H1 (cell line): ENCODE measurements at regions not wholly inside any gene's neighbourhood (a gene's known extent, or its start where the extent isn't known, plus 50 kb on each side); places are given as distances from the start of the nearest gene placed in this dataset.

ENCODE experiments used
- CTCF ChIA-PET: fragments of 300-600 bp; sonication (Branson Sonifier 250); formaldehyde crosslinking; loops from one replicate; lab custom pipeline; 2021; ENCODE audit not compliant: partially characterized antibody; lab: Charles Lee
- POLR2A ChIA-PET: fragments of 300-600 bp; sonication (Branson Sonifier 250); formaldehyde crosslinking; loops from one replicate; lab custom pipeline; 2021; ENCODE audit warnings: inconsistent platforms; ENCODE audit not compliant: partially characterized antibody; lab: Charles Lee
- DNase-seq, 2 experiments: peaks; one replicate each; pipeline versions ENCODE4 v3.0.0 to v3.0.0-alpha.2; 2010 to 2022; ENCODE audit warnings: low spot score in 2 of 2, low read depth in 1 of 2, mixed read lengths in 1 of 2
- FAIRE-seq: peaks from 2 replicates; lab custom pipeline; 2011; peaks lifted over from hg19 to GRCh38; lab: Jason Lieb, UNC
- H2AFZ ChIP-seq: 2 replicates; pipeline ENCODE4 v1.8.1; 2012; ENCODE audit warnings: low read length, inconsistent platforms
- H2AK5ac ChIP-seq: 2 replicates; pipeline ENCODE4 v1.6.1; 2013; ENCODE audit warnings: low read depth, low read length
- H2BK120ac ChIP-seq: replicated peaks from 2 replicates; pipeline ENCODE3; 2013; ENCODE audit warnings: low read depth, low read length, inconsistent platforms
- H2BK12ac ChIP-seq: 2 replicates; pipeline ENCODE4 v1.6.1; 2013; ENCODE audit warnings: low read depth, low read length
- H2BK15ac ChIP-seq: 2 replicates; pipeline ENCODE4 v1.6.1; 2013; ENCODE audit warnings: low read length
- H2BK20ac ChIP-seq: 2 replicates; pipeline ENCODE4 v1.6.1; 2013; ENCODE audit warnings: low read length
- H2BK5ac ChIP-seq: 2 replicates; pipeline ENCODE4 v1.6.1; 2013; ENCODE audit warnings: low read depth, low read length
- H3K14ac ChIP-seq: 2 replicates; pipeline ENCODE4 v1.6.1; 2013; ENCODE audit warnings: inconsistent platforms; ENCODE audit not compliant: insufficient read length
- H3K18ac ChIP-seq: 2 replicates; pipeline ENCODE4 v1.6.1; 2013; ENCODE audit warnings: low read length; ENCODE audit errors: extremely low read depth
- H3K23ac ChIP-seq: 2 replicates; pipeline ENCODE4 v1.6.1; 2013; ENCODE audit warnings: inconsistent platforms; ENCODE audit not compliant: insufficient read length
- H3K23me2 ChIP-seq: 2 replicates; pipeline ENCODE4 v1.6.1; 2013; ENCODE audit warnings: low read depth, low read length
- H3K27ac ChIP-seq: 2 replicates; pipeline ENCODE4 v1.6.1; 2011; ENCODE audit warnings: low read depth, low read length, inconsistent platforms
- H3K27me3 ChIP-seq, 4 experiments: replicated peaks in 1 of 4; 1 replicate in 1 of 4; 2 replicates in 3 of 4; pipeline versions ENCODE4 v1.6.1 to v1.8.1; 2011 to 2013; ENCODE audit warnings: low read length in 3 of 4, mild to moderate bottlenecking in 3 of 4, inconsistent platforms in 2 of 4, mixed read lengths in 2 of 4, moderate library complexity in 1 of 4; ENCODE audit not compliant: control insufficient read depth in 3 of 4, insufficient read depth in 3 of 4; ENCODE audit errors: extremely low read depth in 1 of 4
- H3K36me3 ChIP-seq, 4 experiments: 2 replicates each; pipeline versions ENCODE4 v1.6.1 to v1.8.1; 2011 to 2013; ENCODE audit warnings: mild to moderate bottlenecking in 4 of 4, low read length in 3 of 4, moderate library complexity in 2 of 4, control low read depth in 1 of 4, inconsistent platforms in 1 of 4; ENCODE audit not compliant: insufficient read depth in 4 of 4, control insufficient read depth in 2 of 4
- H3K4ac ChIP-seq: replicated peaks from 2 replicates; pipeline ENCODE3; 2013; ENCODE audit warnings: low read length, low read depth, mixed read lengths, inconsistent platforms; ENCODE audit not compliant: insufficient read length
- H3K4me1 ChIP-seq, 4 experiments: replicated peaks in 1 of 4; 1 replicate in 1 of 4; 2 replicates in 3 of 4; pipeline versions ENCODE4 v1.6.1 to v1.8.1; 2011 to 2013; ENCODE audit warnings: low read length in 3 of 4, inconsistent platforms in 2 of 4, mixed read lengths in 1 of 4; ENCODE audit not compliant: insufficient read depth in 4 of 4, control insufficient read depth in 3 of 4
- H3K4me2 ChIP-seq, 2 experiments: 2 replicates each; pipeline versions ENCODE4 v1.6.1 to v1.8.1; 2011 to 2013; ENCODE audit warnings: low read depth in 2 of 2, low read length in 2 of 2, control low read depth in 1 of 2, inconsistent platforms in 1 of 2, mild to moderate bottlenecking in 1 of 2; ENCODE audit not compliant: insufficient read depth in 1 of 2
- H3K4me3 ChIP-seq, 4 experiments: fragments of 200-600, 300-600 bp in 1 of 4; sonication (generic), shearing (Covaris generic), sonication (Bioruptor Twin) in 1 of 4; 2 replicates each; pipeline versions ENCODE4 v1.5.1 to v1.8.1; 2011 to 2016; ENCODE audit warnings: low read length in 4 of 4, low read depth in 3 of 4, control low read depth in 2 of 4, inconsistent platforms in 2 of 4, mild to moderate bottlenecking in 2 of 4, mixed read lengths in 1 of 4, moderate library complexity in 1 of 4; ENCODE audit not compliant: insufficient read depth in 2 of 4; ENCODE audit errors: extremely low read depth in 1 of 4
- H3K56ac ChIP-seq: replicated peaks from 2 replicates; pipeline ENCODE3; 2013; ENCODE audit warnings: low read depth, mild to moderate bottlenecking, mixed read lengths, low read length, inconsistent platforms; ENCODE audit not compliant: insufficient read length
- H3K79me1 ChIP-seq: 2 replicates; pipeline ENCODE4 v1.6.1; 2013; ENCODE audit warnings: low read depth, low read length, control low read depth
- H3K79me2 ChIP-seq, 2 experiments: 2 replicates each; pipeline versions ENCODE4 v1.6.1 to v1.8.1; 2012 to 2013; ENCODE audit warnings: low read length in 2 of 2, mild to moderate bottlenecking in 2 of 2, inconsistent platforms in 1 of 2; ENCODE audit not compliant: insufficient read depth in 2 of 2, control insufficient read depth in 1 of 2
- H3K9ac ChIP-seq, 4 experiments: replicated peaks in 1 of 4; 1 replicate in 1 of 4; 2 replicates in 3 of 4; pipeline versions ENCODE4 v1.6.1 to v1.8.1; 2011 to 2013; ENCODE audit warnings: low read depth in 3 of 4, low read length in 3 of 4, control low read depth in 2 of 4, mild to moderate bottlenecking in 2 of 4, moderate library complexity in 2 of 4, inconsistent platforms in 1 of 4; ENCODE audit errors: extremely low read depth in 1 of 4
- H3K9me3 ChIP-seq, 2 experiments: 2 replicates each; pipeline versions ENCODE4 v1.6.1 to v1.8.1; 2012 to 2013; ENCODE audit warnings: mild to moderate bottlenecking in 2 of 2, moderate library complexity in 2 of 2, control low read depth in 1 of 2, inconsistent platforms in 1 of 2, low read depth in 1 of 2, low read length in 1 of 2, mixed read lengths in 1 of 2; ENCODE audit not compliant: insufficient read depth in 2 of 2
- H4K20me1 ChIP-seq, 2 experiments: replicated peaks in 1 of 2; 2 replicates each; pipeline versions ENCODE3 to v1.8.1; 2011 to 2013; ENCODE audit warnings: inconsistent platforms in 2 of 2, low read length in 2 of 2, mild to moderate bottlenecking in 1 of 2; ENCODE audit not compliant: insufficient read depth in 2 of 2, control insufficient read depth in 1 of 2
- H4K5ac ChIP-seq: 2 replicates; pipeline ENCODE4 v1.6.1; 2013; ENCODE audit warnings: low read length, low read depth, mixed read lengths, inconsistent platforms; ENCODE audit not compliant: insufficient read length
- H4K8ac ChIP-seq: 2 replicates; pipeline ENCODE4 v1.8.0; 2013; ENCODE audit warnings: mild to moderate bottlenecking, moderate library complexity, low read length, inconsistent platforms; ENCODE audit not compliant: insufficient read depth; ENCODE audit errors: extremely low read depth
- H4K91ac ChIP-seq: replicated peaks from 2 replicates; pipeline ENCODE3; 2013; ENCODE audit warnings: low read length, mixed read lengths, inconsistent platforms; ENCODE audit not compliant: insufficient read length
- CBX5 ChIP-seq: fragments of 300-800, 300-1000 bp; sonication (generic); IDR thresholded peaks from 2 replicates; pipeline ENCODE4 v1.7.1; 2016; ENCODE audit warnings: antibody characterized with exemption, low read length, low read depth
- CHD1 ChIP-seq: IDR thresholded peaks from 2 replicates; pipeline ENCODE4 v1.6.1; 2012; ENCODE audit warnings: low read depth, low read length, improper control_type of control experiment
- CHD2 ChIP-seq: IDR thresholded peaks from 2 replicates; pipeline ENCODE4 v1.6.1; 2012; ENCODE audit warnings: low read length, improper control_type of control experiment
- EZH2 ChIP-seq: fragments of 200-600 bp; sonication (generic); IDR thresholded peaks from 2 replicates; pipeline ENCODE4 v1.7.1; 2012; ENCODE audit warnings: low read depth, mild to moderate bottlenecking, moderate library complexity, low read length, inconsistent platforms; ENCODE audit not compliant: severe bottlenecking
- JUN ChIP-seq: IDR thresholded peaks from 2 replicates; pipeline ENCODE4 v1.6.1; 2011; ENCODE audit warnings: low read depth, mild to moderate bottlenecking, improper control_type of control experiment, low read length
- PHF8 ChIP-seq: fragments of 200-600 bp; sonication (generic); conservative IDR thresholded peaks from 2 replicates; pipeline ENCODE4 v1.7.1; 2012; ENCODE audit warnings: low read depth, mild to moderate bottlenecking, inconsistent platforms, low read length, moderate library complexity
- SIN3A ChIP-seq, 2 experiments: IDR thresholded peaks in 1 of 2; conservative IDR thresholded peaks in 1 of 2; 2 replicates each; pipeline ENCODE4 v1.6.1; 2011 to 2012; ENCODE audit warnings: low read length in 2 of 2, improper control_type of control experiment in 1 of 2, low read depth in 1 of 2, mild to moderate bottlenecking in 1 of 2
- SUZ12 ChIP-seq: fragments of 200-600 bp; sonication (generic); IDR thresholded peaks from 2 replicates; pipeline ENCODE4 v1.6.1; 2012; ENCODE audit warnings: mild to moderate bottlenecking, inconsistent platforms, low read length, moderate library complexity, mixed read lengths
- TBP ChIP-seq: IDR thresholded peaks from 2 replicates; pipeline ENCODE4 v1.6.1; 2011; ENCODE audit warnings: low read depth, low read length, improper control_type of control experiment
- WGBS, 2 experiments: shearing (Covaris generic) in 1 of 2; methylation state at CpG; one replicate each; pipeline versions ENCODE4 v1.1.6 to v1.1.7; 2013 to 2015; ENCODE audit warnings: low lambda C conversion rate in 2 of 2, mixed read lengths in 2 of 2, inconsistent platforms in 1 of 2, low coverage in 1 of 2, missing lambda C conversion rate in 1 of 2; ENCODE audit not compliant: insufficient replicate concordance in 2 of 2, insufficient coverage in 1 of 2, insufficient read length in 1 of 2; ENCODE audit errors: extremely low coverage in 1 of 2, missing lambda C conversion rate in 1 of 2; 5-methylcytosine and 5-hydroxymethylcytosine counted together

DNA sequence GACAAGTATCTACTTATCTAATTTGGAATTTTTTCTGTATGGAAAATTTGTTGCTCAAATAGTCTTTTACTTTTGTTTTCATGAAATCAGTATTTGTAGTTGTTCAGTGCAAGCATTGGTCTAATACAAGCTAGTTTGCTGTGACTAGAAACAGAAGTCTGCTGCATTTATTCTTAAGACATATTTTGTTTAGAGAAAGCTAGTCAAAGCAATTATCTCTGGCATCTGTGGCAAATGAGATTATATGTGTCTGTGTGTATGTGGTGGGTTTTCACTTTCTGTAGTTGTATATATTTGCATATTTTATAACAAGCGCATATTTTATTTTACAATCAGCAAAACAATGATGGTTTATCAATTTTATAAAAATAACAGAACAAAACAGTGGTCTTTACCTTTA, 96.0 kb upstream of the SIAH1 start:
- no peak overlapping the region for H2AFZ ChIP-seq
- no peak overlapping the region for H3K27ac ChIP-seq
- WGBS, 2 experiments = 83% methylated on average over 1 of the region's 1 CpG; no CpG with 5 or more reads in 1 of the 2 experiments
- no peak overlapping the region for H2BK5ac ChIP-seq
- H3K23ac ChIP-seq = no peak overlapping the region
- no peak overlapping the region for H2BK12ac ChIP-seq
- no peak overlapping the region for H2AK5ac ChIP-seq
- no peak overlapping the region for H2BK20ac ChIP-seq
- no peak overlapping the region for H3K18ac ChIP-seq
- no peaks in the 10 kb centered on the region for H3K36me3 ChIP-seq
- H3K9ac ChIP-seq = no peak overlapping the region
- H3K4me2 ChIP-seq = no peak overlapping the region
- peaks cover 3 to 10% of the 10 kb centered on the region in 2 experiments; a peak in 1 of 4 replicates for H3K9me3 ChIP-seq
- FAIRE-seq = no peak
- no peaks in the 10 kb centered on the region for H4K20me1 ChIP-seq
- no peak overlapping the region for H4K8ac ChIP-seq
- ChIA-PET CTCF (interaction anchor here (0.9 to 1.2 kb wide), 2 partner anchors 142 to 331 kb away, joined by 3 read pairs; no protein-coding TSS in a partner anchor), POLR2A (interaction anchor here (1.4 kb wide), 1 partner anchor 95 kb away, joined by 5 read pairs; the partner anchor contains the start of gene SIAH1)
- H3K27me3 ChIP-seq = no peaks in the 10 kb centered on the region
- H3K4me1 ChIP-seq = peaks cover 0 to 5% (median 0%) of the 10 kb centered on the region in 4 experiments; a peak in 1 of 7 replicates
- no peaks in the 10 kb centered on the region for H3K23me2 ChIP-seq
- H2BK15ac ChIP-seq = no peak overlapping the region
- no peaks in the 10 kb centered on the region for H3K79me1 ChIP-seq
- no peaks in the 10 kb centered on the region for H3K79me2 ChIP-seq
- H3K4me3 ChIP-seq = no peak overlapping the region
- no peak overlapping the region for H3K4ac ChIP-seq
- H4K5ac ChIP-seq = no peak overlapping the region
- no peak overlapping the region for H3K56ac ChIP-seq
- no peak overlapping the region for H4K91ac ChIP-seq
- no peak overlapping the region for H3K14ac ChIP-seq
- DNase-seq = no peak
- TF ChIP-seq PHF8 (no peak), SIN3A (conservative IDR thresholded peaks at IDR 0.05 in 1 of 2, IDR thresholded peaks at IDR 0.05 in 1 of 2; ENCODE audit: low read depth in 1 of 2, low read length in 2 of 2) (no peak), EZH2 (no peak), CHD2 (no peak), CBX5 (no peak), TBP (no peak), JUN (no peak), CHD1 (no peak), SUZ12 (no peak)
- H2BK120ac ChIP-seq = no peak overlapping the region
